GM13977 (cell line): ENCODE measurements at regions not wholly inside any gene's neighbourhood (a gene's known extent, or its start where the extent isn't known, plus 50 kb on each side); places are given as distances from the start of the nearest gene placed in this dataset.
A peak's percentile ranks its signal among the peaks of the same experiment; 100 is the strongest.
"Not testable (repeated sequence)": the region's sequence is repeated elsewhere in the genome, so short reads cannot be mapped to it uniquely, and the experiment has no call there.

Experiments
- DNase-seq: peaks from one replicate; pipeline ENCODE4 v3.0.0; 2012; ENCODE audit warnings: low spot score
- in situ Hi-C: fragments of 300-500 bp; cut with MboI; formaldehyde crosslinking; loops from one replicate; pipeline ENCODE4 v1.12.0; 2022; ENCODE audit warnings: low sequenced_read_pairs, low pct_unique_long_range_greater_than_20kb, mixed read lengths, inconsistent platforms; ENCODE audit not compliant: unreplicated experiment
- TF ChIP-seq, protein P1 (sequence below): IDR thresholded peaks from 2 replicates; pipeline ENCODE4 v1.5.1; 2012; ENCODE audit warnings: mild to moderate bottlenecking, control low read depth; ENCODE audit not compliant: insufficient read depth; ENCODE audit errors: extremely low read depth, missing control alignments

DNA sequence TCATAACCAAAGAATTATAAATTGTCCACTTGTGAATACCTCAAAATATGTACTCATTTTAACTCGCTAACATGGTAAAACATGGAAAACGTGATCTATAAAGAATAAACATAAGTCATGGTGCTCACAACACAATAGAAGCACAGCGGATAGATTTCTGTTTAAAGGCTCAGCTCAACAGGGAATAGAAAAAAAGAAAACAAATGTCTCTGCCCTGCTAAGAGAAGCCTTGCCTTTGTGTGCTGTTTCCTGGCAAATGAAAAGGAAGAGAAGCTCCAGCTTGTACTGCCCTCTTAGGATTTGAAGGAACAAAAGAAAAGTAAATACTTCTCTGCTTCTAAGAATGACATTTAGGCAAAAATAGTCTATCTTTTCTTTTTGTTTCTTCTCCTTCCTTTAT, 121.0 kb upstream of the KRR1 start:
- no peak for DNase-seq
- in situ Hi-C loops, result no loop called here

GRCh38 chr12:75631831-75632230, 120.4 kb upstream of the KRR1 start:
- no peak for DNase-seq
- TF ChIP-seq, protein P1, sequence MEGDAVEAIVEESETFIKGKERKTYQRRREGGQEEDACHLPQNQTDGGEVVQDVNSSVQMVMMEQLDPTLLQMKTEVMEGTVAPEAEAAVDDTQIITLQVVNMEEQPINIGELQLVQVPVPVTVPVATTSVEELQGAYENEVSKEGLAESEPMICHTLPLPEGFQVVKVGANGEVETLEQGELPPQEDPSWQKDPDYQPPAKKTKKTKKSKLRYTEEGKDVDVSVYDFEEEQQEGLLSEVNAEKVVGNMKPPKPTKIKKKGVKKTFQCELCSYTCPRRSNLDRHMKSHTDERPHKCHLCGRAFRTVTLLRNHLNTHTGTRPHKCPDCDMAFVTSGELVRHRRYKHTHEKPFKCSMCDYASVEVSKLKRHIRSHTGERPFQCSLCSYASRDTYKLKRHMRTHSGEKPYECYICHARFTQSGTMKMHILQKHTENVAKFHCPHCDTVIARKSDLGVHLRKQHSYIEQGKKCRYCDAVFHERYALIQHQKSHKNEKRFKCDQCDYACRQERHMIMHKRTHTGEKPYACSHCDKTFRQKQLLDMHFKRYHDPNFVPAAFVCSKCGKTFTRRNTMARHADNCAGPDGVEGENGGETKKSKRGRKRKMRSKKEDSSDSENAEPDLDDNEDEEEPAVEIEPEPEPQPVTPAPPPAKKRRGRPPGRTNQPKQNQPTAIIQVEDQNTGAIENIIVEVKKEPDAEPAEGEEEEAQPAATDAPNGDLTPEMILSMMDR, result no peak
- in situ Hi-C loops, result no loop called here

More for the DNA sequence above, 121.0 kb upstream of the KRR1 start:
- TF ChIP-seq, protein P1, result no peak

GRCh38 chr12:75630091-75630490, 118.7 kb upstream of the KRR1 start:
- DNase-seq, result no peak
- TF ChIP-seq, protein P1, result no peak
- in situ Hi-C loops, result no loop called here

DNA sequence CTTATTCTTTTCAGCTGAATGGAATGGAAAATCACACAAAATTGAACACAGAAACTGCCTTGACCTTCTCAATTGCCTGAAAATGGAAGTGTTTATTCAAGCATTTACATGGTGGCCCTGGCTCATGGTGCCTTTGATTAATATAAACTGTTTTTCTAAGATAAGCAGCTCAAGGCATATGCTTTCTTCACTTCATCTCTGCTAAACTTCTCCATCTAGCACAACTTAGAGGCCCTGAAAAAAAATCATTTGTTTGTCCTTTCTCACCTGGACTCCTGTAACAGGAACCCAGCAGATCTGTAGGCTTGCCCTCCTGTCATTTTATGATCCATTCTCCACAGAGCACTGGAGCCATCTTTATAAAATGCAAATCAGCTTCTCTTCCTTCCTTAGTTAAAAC, 117.5 kb upstream of the KRR1 start:
- in situ Hi-C loops, result no loop called here
- no peak for DNase-seq
- TF ChIP-seq, protein P1, result no peak

DNA sequence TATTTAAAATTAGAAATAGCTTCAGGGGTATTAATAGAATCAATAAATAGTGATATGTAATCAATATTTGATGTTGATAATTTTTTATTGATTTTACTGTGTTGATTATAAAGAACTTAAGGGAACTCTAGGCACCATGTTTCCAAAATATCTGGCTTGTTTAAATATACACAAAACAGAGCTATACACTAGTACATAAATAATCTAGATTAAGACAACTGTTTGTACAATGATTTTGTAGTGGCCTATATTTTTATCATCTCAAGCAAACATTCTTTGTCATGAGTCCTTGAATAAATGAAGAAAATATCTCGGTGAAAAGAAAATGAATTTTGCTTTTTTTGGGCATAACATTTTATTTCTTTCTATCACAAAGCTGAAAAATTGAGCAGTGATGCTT, 117.1 kb upstream of the KRR1 start:
- no peak for DNase-seq
- TF ChIP-seq, protein P1, result no peak
- in situ Hi-C loops, result no loop called here

DNA sequence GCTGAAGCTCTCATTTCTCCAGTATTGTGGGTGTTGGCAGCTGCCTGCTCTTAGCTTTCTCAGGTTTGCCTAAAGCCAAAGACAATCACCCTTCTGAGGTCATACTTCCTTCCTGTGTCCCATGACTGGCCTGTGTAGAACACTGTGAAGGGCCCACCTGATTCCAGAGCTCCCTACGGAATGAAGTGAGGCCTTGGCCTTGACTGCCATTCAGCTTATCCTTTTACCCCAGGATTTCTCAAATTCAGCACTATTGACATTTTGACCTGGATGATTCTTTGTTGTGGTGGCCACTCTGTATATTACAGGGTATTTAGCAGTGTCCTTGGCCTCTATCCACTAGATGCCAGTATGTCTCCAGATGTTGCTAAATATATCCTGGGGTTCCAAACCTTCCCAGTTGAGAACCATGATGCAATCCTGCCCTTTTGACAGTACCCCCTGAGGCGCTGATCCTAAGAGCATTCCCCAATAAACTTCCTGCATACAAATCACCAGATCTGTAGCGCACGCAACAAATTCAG, 112.3 kb upstream of the KRR1 start:
- TF ChIP-seq, protein P1, result peak; percentile 3
- in situ Hi-C loops, result no loop called here
- no peak for DNase-seq

GRCh38 chr12:75622492-75622891, 111.1 kb upstream of the KRR1 start:
- TF ChIP-seq, protein P1, result no peak
- in situ Hi-C loops, result no loop called here
- no peak for DNase-seq

GRCh38 chr12:75614396-75614795, 103.0 kb upstream of the KRR1 start:
- DNase-seq, result not testable (repeated sequence)

More at GRCh38 chr12:75614396-75614795, 103.0 kb upstream of the KRR1 start:
- in situ Hi-C loops, result not testable (repeated sequence)
